A549 (cell line): ENCODE measurements at regions not wholly inside any gene's neighbourhood (a gene's known extent, or its start where the extent isn't known, plus 50 kb on each side); places are given as distances from the start of the nearest gene placed in this dataset.
"Not testable (repeated sequence)": the region's sequence is repeated elsewhere in the genome, so short reads cannot be mapped to it uniquely, and the experiment has no call there.

ENCODE experiments used
- ATAC-seq, 2 experiments: fragments of 200-7000 bp in 1 of 2; fragments of >200 bp in 1 of 2; cut with Nextera tagmentation in 1 of 2; cut with Tn5 transposase in 1 of 2; 3 replicates each; pipeline versions ENCODE4 v1.8.0 to v1.9.1; 2018 to 2020; ENCODE audit warnings: mild to moderate bottlenecking in 1 of 2, moderate library complexity in 1 of 2
- CTCF ChIA-PET: fragments of 300-600 bp; sonication (Branson Sonifier 250); formaldehyde crosslinking; extraction: SDS; loops from one replicate; lab custom pipeline; 2021; ENCODE audit warnings: antibody characterized with exemption, inconsistent platforms; lab: Yijun Ruan, JAX
- POLR2A ChIA-PET: fragments of 350-600 bp; formaldehyde crosslinking; extraction: SDS; loops from one replicate; lab custom pipeline; 2021; ENCODE audit warnings: antibody characterized with exemption, inconsistent platforms; lab: Yijun Ruan, JAX
- DNase-seq, 2 experiments: peaks; one replicate each; pipeline versions ENCODE4 v3.0.0 to v3.0.0-alpha.2; 2011 to 2016; ENCODE audit warnings: low read depth in 1 of 2, low spot score in 1 of 2
- FAIRE-seq: peaks from 2 replicates; lab custom pipeline; 2011; peaks lifted over from hg19 to GRCh38; lab: Jason Lieb, UNC
- H3K27ac ChIP-seq, 2 experiments: fragments of >200 bp; sonication (Bioruptor Twin); formaldehyde crosslinking; 3 replicates each; pipeline ENCODE4 v1.5.1; 2016 to 2017
- H3K4me1 ChIP-seq: fragments of >200 bp; sonication (Bioruptor Twin); formaldehyde crosslinking; 3 replicates; pipeline ENCODE4 v1.6.1; 2016
- H3K4me2 ChIP-seq: fragments of >200 bp; sonication (Bioruptor Twin); formaldehyde crosslinking; 3 replicates; pipeline ENCODE4 v1.6.1; 2016
- H3K4me3 ChIP-seq: fragments of >200 bp; sonication (Bioruptor Twin); formaldehyde crosslinking; 3 replicates; pipeline ENCODE4 v1.5.1; 2016
- H3K9me3 ChIP-seq: fragments of >200 bp; sonication (Bioruptor Twin); formaldehyde crosslinking; 3 replicates; pipeline ENCODE4 v1.6.1; 2016
- BHLHE40 ChIP-seq: IDR thresholded peaks from 2 replicates; pipeline ENCODE4 v1.6.1; 2012; ENCODE audit warnings: low read depth, low read length, inconsistent platforms
- CBX2 ChIP-seq: fragments of 200-600 bp; sonication (generic); IDR thresholded peaks from 2 replicates; pipeline ENCODE4 v1.6.1; 2016; ENCODE audit warnings: low read depth, mild to moderate bottlenecking, borderline replicate concordance
- ESRRA ChIP-seq: fragments of 150-350 bp; IDR thresholded peaks from 2 replicates; pipeline ENCODE4 v1.6.1; 2014; ENCODE audit warnings: mild to moderate bottlenecking, low read length, borderline replicate concordance
- FOXS1 ChIP-seq: fragments of 250-450 bp; sonication (Bioruptor Pico); IDR thresholded peaks from 2 replicates; pipeline ENCODE4 v1.5.0; 2020; ENCODE audit warnings: mild to moderate bottlenecking, moderate library complexity
- GATA3 ChIP-seq: IDR thresholded peaks from 2 replicates; pipeline ENCODE4 v1.6.1; 2012; ENCODE audit warnings: borderline replicate concordance
- HOXB13 ChIP-seq: fragments of 250-450 bp; sonication (Bioruptor Pico); IDR thresholded peaks from 2 replicates; pipeline ENCODE4 v1.5.0; 2020; ENCODE audit warnings: low read depth, mild to moderate bottlenecking, moderate library complexity
- JUN ChIP-seq, 2 experiments: fragments of >200 bp; sonication (Bioruptor Twin); formaldehyde crosslinking; IDR thresholded peaks; 2 replicates in 1 of 2; 3 replicates in 1 of 2; pipeline ENCODE4 v1.6.1; 2016 to 2017
- JUNB ChIP-seq: fragments of >200 bp; sonication (Bioruptor Twin); formaldehyde crosslinking; IDR thresholded peaks from 2 replicates; pipeline ENCODE4 v1.6.1; 2016
- KDM5A ChIP-seq: fragments of 200-600 bp; sonication (generic); IDR thresholded peaks from 2 replicates; pipeline ENCODE4 v1.6.1; 2016; ENCODE audit warnings: antibody characterized with exemption, mild to moderate bottlenecking
- MAZ ChIP-seq: fragments of 150-350 bp; IDR thresholded peaks from 2 replicates; pipeline ENCODE4 v1.6.1; 2014; ENCODE audit warnings: antibody characterized with exemption, low read depth, low read length, borderline replicate concordance
- RAD21 ChIP-seq, 2 experiments: fragments of >200 bp in 1 of 2; sonication (Bioruptor Twin) in 1 of 2; formaldehyde crosslinking in 1 of 2; IDR thresholded peaks in 1 of 2; conservative IDR thresholded peaks in 1 of 2; 2 replicates in 1 of 2; 3 replicates in 1 of 2; pipeline ENCODE4 v1.6.1; 2012 to 2018; ENCODE audit warnings: inconsistent platforms in 1 of 2
- RCOR1 ChIP-seq: fragments of 150-350 bp; IDR thresholded peaks from 2 replicates; pipeline ENCODE4 v1.6.1; 2014; ENCODE audit warnings: antibody characterized with exemption, low read length, low read depth
- ZSCAN20 ChIP-seq: fragments of 250-450 bp; sonication (Bioruptor Pico); IDR thresholded peaks from 2 replicates; pipeline ENCODE4 v1.8.0; 2022; ENCODE audit warnings: mild to moderate bottlenecking, moderate library complexity
- WGBS: methylation state at CpG from one replicate; pipeline ENCODE4 v1.1.6; 2017; ENCODE audit errors: missing lambda C conversion rate; 5-methylcytosine and 5-hydroxymethylcytosine counted together
- TF ChIP-seq, protein P1 (sequence below): fragments of 250-450 bp; sonication (Bioruptor Pico); IDR thresholded peaks from 2 replicates; pipeline ENCODE4 v1.5.0; 2020; ENCODE audit warnings: low read depth, mild to moderate bottlenecking, moderate library complexity
- TF ChIP-seq, protein P2 (sequence below): fragments of 150-350 bp; IDR thresholded peaks from 2 replicates; pipeline ENCODE4 v1.6.1; 2014; ENCODE audit warnings: low read depth, mild to moderate bottlenecking, low read length
- TF ChIP-seq, protein P3 (sequence below): fragments of 250-450 bp; sonication (Bioruptor Pico); IDR thresholded peaks from 2 replicates; pipeline ENCODE4 v1.5.0; 2021; ENCODE audit warnings: mild to moderate bottlenecking, moderate library complexity, borderline replicate concordance
- TF ChIP-seq, protein P4 (sequence below): fragments of 450-650 bp; IDR thresholded peaks from 2 replicates; pipeline ENCODE4 v1.6.1; 2014; ENCODE audit warnings: antibody characterized with exemption

DNA sequence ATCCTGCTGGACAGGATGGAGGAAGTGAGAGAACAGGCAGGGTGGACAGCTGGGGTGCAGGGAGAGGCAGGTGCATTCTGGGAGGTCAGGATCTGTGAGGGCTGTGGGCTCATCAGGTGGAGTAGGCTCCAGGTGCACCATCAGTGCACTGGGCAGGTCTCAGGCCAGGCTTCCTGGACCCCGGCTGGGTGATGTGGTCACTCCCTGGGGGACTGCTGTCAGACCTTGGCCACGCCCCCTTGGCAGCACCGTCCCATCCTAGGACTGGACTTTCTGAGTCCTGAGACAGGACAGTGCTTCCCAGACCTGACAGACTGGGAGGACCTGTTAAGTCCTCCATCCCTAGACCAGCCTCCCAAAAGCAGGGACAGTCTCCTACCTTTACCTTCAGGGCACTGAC lies 626.7 kb upstream of the DEFB115 start:
- CTCF ChIA-PET, result no interaction called here
- no peak overlapping the region for H3K4me3 ChIP-seq
- TF ChIP-seq JUN (IDR thresholded peaks at IDR 0.05) (no peak), FOXS1 (CRISPR knock-in tag) (no peak), KDM5A (no peak), RCOR1 (no peak), BHLHE40 (no peak), RAD21 (conservative IDR thresholded peaks at IDR 0.05 in 1 of 2, IDR thresholded peaks at IDR 0.05 in 1 of 2) (no peak), CBX2 (no peak), ZSCAN20 (CRISPR knock-in tag) (no peak), JUNB (no peak), HOXB13 (CRISPR knock-in tag) (no peak), GATA3 (no peak), ESRRA (no peak), MAZ (no peak)
- TF ChIP-seq, protein P1, sequence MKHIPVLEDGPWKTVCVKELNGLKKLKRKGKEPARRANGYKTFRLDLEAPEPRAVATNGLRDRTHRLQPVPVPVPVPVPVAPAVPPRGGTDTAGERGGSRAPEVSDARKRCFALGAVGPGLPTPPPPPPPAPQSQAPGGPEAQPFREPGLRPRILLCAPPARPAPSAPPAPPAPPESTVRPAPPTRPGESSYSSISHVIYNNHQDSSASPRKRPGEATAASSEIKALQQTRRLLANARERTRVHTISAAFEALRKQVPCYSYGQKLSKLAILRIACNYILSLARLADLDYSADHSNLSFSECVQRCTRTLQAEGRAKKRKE (CRISPR knock-in tag), result no peak
- TF ChIP-seq, protein P2, sequence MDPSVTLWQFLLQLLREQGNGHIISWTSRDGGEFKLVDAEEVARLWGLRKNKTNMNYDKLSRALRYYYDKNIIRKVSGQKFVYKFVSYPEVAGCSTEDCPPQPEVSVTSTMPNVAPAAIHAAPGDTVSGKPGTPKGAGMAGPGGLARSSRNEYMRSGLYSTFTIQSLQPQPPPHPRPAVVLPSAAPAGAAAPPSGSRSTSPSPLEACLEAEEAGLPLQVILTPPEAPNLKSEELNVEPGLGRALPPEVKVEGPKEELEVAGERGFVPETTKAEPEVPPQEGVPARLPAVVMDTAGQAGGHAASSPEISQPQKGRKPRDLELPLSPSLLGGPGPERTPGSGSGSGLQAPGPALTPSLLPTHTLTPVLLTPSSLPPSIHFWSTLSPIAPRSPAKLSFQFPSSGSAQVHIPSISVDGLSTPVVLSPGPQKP, result no peak
- TF ChIP-seq, protein P3, sequence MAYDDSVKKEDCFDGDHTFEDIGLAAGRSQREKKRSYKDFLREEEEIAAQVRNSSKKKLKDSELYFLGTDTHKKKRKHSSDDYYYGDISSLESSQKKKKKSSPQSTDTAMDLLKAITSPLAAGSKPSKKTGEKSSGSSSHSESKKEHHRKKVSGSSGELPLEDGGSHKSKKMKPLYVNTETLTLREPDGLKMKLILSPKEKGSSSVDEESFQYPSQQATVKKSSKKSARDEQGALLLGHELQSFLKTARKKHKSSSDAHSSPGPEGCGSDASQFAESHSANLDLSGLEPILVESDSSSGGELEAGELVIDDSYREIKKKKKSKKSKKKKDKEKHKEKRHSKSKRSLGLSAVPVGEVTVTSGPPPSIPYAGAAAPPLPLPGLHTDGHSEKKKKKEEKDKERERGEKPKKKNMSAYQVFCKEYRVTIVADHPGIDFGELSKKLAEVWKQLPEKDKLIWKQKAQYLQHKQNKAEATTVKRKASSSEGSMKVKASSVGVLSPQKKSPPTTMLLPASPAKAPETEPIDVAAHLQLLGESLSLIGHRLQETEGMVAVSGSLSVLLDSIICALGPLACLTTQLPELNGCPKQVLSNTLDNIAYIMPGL (CRISPR knock-in tag), result no peak
- TF ChIP-seq, protein P4, sequence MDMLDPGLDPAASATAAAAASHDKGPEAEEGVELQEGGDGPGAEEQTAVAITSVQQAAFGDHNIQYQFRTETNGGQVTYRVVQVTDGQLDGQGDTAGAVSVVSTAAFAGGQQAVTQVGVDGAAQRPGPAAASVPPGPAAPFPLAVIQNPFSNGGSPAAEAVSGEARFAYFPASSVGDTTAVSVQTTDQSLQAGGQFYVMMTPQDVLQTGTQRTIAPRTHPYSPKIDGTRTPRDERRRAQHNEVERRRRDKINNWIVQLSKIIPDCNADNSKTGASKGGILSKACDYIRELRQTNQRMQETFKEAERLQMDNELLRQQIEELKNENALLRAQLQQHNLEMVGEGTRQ, result no peak
- ATAC-seq (no peak), FAIRE-seq (no peak), DNase-seq (no peak)
- POLR2A ChIA-PET, result no interaction called here
- no peak overlapping the region for H3K4me2 ChIP-seq
- H3K9me3 ChIP-seq, result no peaks in the 10 kb centered on the region; the same call in 2 of the 3 replicates
- 14% methylated on average over 3 of the region's 3 CpGs for WGBS
- H3K27ac ChIP-seq, result no peak overlapping the region
- no peaks in the 10 kb centered on the region for H3K4me1 ChIP-seq

DNA sequence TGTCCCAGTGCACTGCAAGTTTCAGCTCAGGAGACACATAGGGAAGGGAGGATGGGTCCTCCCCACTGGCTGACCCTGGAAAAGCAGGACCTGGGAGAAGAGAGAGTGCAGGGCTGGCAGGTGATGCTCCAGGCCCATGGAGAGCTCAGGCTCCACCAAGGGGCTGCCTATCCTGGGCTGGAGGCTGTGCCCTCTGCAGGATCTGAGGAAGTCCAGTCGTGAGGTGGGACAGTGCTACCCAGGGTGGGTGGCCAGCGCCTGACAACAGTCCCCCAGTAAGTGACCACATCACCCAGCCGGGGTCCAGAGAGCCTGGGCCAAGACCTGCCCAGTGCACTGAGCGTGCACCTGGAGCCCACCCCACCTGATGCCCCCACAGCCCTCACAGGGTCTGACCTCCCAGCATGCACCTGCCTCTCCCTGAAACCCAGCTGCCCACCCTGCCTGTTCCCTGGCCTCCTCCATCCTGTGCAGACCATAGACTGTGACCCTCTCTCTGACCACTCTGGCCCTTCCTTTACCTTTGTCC lies 626.1 kb upstream of the DEFB115 start:
- CTCF ChIA-PET, H3K9me3 ChIP-seq, DNase-seq, ATAC-seq, H3K4me2 ChIP-seq, H3K27ac ChIP-seq, H3K4me3 ChIP-seq, POLR2A ChIA-PET, FAIRE-seq, H3K4me1 ChIP-seq: not testable (repeated sequence)
- WGBS, result 42% methylated on average over 2 of the region's 4 CpGs

DNA sequence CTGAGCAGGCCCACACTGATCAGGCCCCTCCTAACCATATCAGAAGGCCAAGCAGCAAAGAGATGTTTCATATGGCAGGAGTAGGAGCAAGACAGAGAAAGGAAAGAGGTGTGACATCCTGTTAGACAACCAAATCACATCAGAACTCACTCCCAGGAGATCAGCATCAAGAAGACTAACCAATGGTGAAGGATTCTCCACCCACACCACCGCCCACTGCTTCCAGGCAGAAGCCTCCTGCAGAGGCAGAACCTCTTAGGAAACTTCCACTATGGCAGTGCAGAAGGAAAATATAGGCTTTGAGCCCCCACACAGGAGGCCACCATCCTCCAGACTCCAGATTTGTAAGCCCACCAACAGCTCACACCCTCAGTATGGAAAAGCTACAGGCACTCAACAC lies 624.7 kb upstream of the DEFB115 start:
- POLR2A ChIA-PET, result not testable (repeated sequence)

DNA sequence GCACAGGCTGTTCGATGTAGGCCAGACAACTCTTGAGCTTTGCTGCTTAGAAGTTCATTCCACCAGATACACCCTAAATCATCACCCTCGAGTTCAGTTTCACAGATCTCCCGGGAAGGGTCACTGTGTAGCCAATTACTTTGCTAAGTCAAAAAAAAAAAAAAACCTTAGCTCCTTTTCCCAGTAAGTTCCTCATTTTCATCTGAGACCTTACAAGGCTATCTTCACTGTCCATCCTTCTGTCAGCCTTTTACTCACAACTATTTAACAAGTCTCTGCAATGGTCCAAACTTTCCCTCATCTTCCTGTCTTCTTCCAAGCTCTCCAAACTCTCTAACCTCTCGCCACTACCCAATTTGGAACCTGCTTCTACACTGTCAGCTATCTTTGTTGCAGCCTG lies 615.9 kb upstream of the DEFB115 start:
- H3K27ac ChIP-seq, H3K4me2 ChIP-seq, H3K9me3 ChIP-seq, DNase-seq, H3K4me3 ChIP-seq, POLR2A ChIA-PET, CTCF ChIA-PET, ATAC-seq, H3K4me1 ChIP-seq, FAIRE-seq: not testable (repeated sequence)
- WGBS, result 15% methylated on average over 4 of the region's 4 CpGs

More for the DNA sequence above, 624.7 kb upstream of the DEFB115 start:
- DNase-seq, CTCF ChIA-PET, ATAC-seq, H3K9me3 ChIP-seq, H3K27ac ChIP-seq, H3K4me3 ChIP-seq, FAIRE-seq, H3K4me1 ChIP-seq, H3K4me2 ChIP-seq: not testable (repeated sequence)
- WGBS, result 30% methylated on average over 1 of the region's 1 CpG

DNA sequence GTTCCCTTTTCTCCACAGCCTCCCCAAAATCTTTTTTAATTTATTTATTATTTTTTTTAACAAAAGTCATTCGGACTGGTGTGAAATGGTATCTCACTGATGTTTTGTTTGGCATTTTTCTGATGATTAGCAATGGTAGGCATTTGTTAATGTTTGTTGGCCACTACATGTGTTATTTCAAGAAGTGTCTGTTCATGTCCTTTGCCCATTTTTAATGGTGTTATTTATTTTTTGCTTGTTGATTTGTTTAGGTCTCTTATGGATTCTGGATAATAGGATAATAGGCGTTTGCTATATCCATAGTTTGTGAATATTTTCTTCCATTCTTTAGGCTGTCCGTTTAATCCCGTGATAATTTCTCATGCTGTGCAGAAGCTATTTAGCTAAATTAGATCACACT lies 596.5 kb upstream of the DEFB115 start:
- H3K27ac ChIP-seq, ATAC-seq, DNase-seq, H3K4me3 ChIP-seq, CTCF ChIA-PET, H3K4me2 ChIP-seq, H3K9me3 ChIP-seq, POLR2A ChIA-PET, H3K4me1 ChIP-seq, FAIRE-seq: not testable (repeated sequence)
- WGBS, result 50% methylated on average over 4 of the region's 4 CpGs

DNA sequence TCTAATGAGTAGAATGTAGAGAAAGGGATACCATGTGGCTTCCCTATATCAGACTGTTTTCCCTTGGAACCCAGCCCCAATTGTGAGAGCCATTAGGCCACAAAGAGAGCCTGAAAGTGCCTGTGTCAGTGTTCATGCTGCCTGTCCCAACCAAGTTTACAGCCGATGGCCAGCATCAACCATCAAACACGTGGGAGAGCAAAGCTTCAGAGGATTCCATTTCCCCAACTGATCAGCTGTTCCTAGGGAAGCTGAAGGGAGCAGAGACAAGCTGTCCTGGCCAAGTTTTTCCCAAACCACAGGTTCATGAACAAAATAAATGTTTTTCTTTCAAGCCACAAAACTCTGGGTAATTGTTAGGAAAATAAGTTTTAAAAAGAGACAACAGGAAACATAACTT lies 589.0 kb upstream of the DEFB115 start:
- CTCF ChIA-PET, result not testable (repeated sequence)
- WGBS, result 0% methylated on average over 2 of the region's 2 CpGs

More for the DNA sequence above, 589.0 kb upstream of the DEFB115 start:
- H3K27ac ChIP-seq, FAIRE-seq, H3K4me1 ChIP-seq, DNase-seq, H3K4me2 ChIP-seq, ATAC-seq, POLR2A ChIA-PET, H3K4me3 ChIP-seq, H3K9me3 ChIP-seq: not testable (repeated sequence)
